HCT116 (cell line): ENCODE measurements at regions not wholly inside any gene's neighbourhood (a gene's known extent, or its start where the extent isn't known, plus 50 kb on each side); places are given as distances from the start of the nearest gene placed in this dataset.

Experiments
- CEBPB ChIP-seq: IDR thresholded peaks from 2 replicates; pipeline ENCODE4 v1.6.1; 2012; ENCODE audit warnings: low read depth
- EZH2 ChIP-seq: fragments of 200-600 bp; sonication (generic); IDR thresholded peaks from 2 replicates; pipeline ENCODE4 v1.6.1; 2017; ENCODE audit warnings: antibody characterized with exemption, mixed run types
- EZH2phosphoT487 ChIP-seq: fragments of 200-600 bp; IDR thresholded peaks from 2 replicates; pipeline ENCODE4 v1.6.1; 2018; ENCODE audit warnings: antibody characterized with exemption, borderline replicate concordance
- POLR2A ChIP-seq: IDR thresholded peaks from 2 replicates; pipeline ENCODE4 v1.7.0; 2011; ENCODE audit warnings: borderline replicate concordance; ENCODE audit not compliant: insufficient read depth, insufficient read length; ENCODE audit errors: extremely low read depth
- POLR2AphosphoS5 ChIP-seq: IDR thresholded peaks from 2 replicates; pipeline ENCODE4 v1.6.1; 2011; ENCODE audit warnings: mild to moderate bottlenecking, low read depth, low read length, moderate library complexity
- SRF ChIP-seq: IDR thresholded peaks from 2 replicates; pipeline ENCODE4 v1.6.1; 2012; ENCODE audit warnings: low read depth
- TCF7L2 ChIP-seq: IDR thresholded peaks from 2 replicates; pipeline ENCODE4 v1.7.0; 2011; ENCODE audit warnings: borderline replicate concordance, inconsistent platforms; ENCODE audit not compliant: insufficient read depth, insufficient read length; ENCODE audit errors: extremely low read depth
- ZNF274 ChIP-seq: fragments of 200-500 bp; sonication (Bioruptor generic); IDR thresholded peaks from 2 replicates; pipeline ENCODE4 v1.6.1; 2014; ENCODE audit warnings: mild to moderate bottlenecking, low read depth, low read length, inconsistent platforms
- TF ChIP-seq, protein P1 (sequence below), 3 experiments: fragments of 200-600 bp in 1 of 3; sonication (generic) in 1 of 3; IDR thresholded peaks in 2 of 3; conservative IDR thresholded peaks in 1 of 3; 2 replicates each; pipeline ENCODE4 v1.5.1; 2012 to 2017; ENCODE audit warnings: low read depth in 2 of 3, low read length in 2 of 3, antibody characterized with exemption in 1 of 3, borderline replicate concordance in 1 of 3, control low read depth in 1 of 3, mild to moderate bottlenecking in 1 of 3, mixed read lengths in 1 of 3, mixed run types in 1 of 3, moderate library complexity in 1 of 3; ENCODE audit not compliant: insufficient read depth in 1 of 3
- TF ChIP-seq, protein P2 (sequence below): IDR thresholded peaks from 2 replicates; pipeline ENCODE4 v1.6.1; 2012
- TF ChIP-seq, protein P3 (sequence below): IDR thresholded peaks from 2 replicates; pipeline ENCODE4 v1.6.1; 2012

DNA sequence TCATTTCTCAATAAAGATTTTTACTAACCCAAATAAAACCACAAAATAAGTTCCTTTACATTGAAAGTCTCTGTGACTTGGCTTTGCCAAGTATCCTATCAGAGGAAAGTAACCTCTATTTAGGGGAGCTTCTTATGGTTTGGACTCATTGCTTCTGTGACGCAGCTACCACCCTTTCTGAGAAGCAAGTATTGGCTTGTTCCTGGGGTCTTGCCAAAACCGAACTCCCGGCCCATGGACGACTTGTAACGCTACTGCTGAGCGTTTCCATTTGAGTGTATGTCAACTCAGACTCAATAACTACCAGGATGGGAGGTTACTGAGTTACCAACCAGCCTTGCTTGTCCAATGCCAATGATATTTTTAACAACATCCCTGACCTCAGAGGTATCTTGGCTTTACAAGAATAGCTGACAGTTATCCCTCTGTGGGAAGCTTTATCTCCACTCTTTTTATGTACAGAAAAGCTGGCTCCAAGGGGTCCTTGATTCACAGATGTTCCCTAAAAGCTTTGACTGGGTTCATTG is 911.9 kb downstream of the TTLL7 start:
- TF ChIP-seq SRF (no peak), POLR2AphosphoS5 (no peak), EZH2 (no peak), EZH2phosphoT487 (no peak), CEBPB (no peak), TCF7L2 (no peak), POLR2A (no peak), ZNF274 (no peak)
- TF ChIP-seq, protein P1, sequence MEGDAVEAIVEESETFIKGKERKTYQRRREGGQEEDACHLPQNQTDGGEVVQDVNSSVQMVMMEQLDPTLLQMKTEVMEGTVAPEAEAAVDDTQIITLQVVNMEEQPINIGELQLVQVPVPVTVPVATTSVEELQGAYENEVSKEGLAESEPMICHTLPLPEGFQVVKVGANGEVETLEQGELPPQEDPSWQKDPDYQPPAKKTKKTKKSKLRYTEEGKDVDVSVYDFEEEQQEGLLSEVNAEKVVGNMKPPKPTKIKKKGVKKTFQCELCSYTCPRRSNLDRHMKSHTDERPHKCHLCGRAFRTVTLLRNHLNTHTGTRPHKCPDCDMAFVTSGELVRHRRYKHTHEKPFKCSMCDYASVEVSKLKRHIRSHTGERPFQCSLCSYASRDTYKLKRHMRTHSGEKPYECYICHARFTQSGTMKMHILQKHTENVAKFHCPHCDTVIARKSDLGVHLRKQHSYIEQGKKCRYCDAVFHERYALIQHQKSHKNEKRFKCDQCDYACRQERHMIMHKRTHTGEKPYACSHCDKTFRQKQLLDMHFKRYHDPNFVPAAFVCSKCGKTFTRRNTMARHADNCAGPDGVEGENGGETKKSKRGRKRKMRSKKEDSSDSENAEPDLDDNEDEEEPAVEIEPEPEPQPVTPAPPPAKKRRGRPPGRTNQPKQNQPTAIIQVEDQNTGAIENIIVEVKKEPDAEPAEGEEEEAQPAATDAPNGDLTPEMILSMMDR (IDR thresholded peaks at IDR 0.05 in 2 of 3, conservative IDR thresholded peaks at IDR 0.05 in 1 of 3; ENCODE audit: borderline replicate concordance in 1 of 3, insufficient read depth in 1 of 3, low read depth in 2 of 3, low read length in 2 of 3) = no peak
- TF ChIP-seq, protein P2, sequence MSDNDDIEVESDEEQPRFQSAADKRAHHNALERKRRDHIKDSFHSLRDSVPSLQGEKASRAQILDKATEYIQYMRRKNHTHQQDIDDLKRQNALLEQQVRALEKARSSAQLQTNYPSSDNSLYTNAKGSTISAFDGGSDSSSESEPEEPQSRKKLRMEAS = no peak
- TF ChIP-seq, protein P3, sequence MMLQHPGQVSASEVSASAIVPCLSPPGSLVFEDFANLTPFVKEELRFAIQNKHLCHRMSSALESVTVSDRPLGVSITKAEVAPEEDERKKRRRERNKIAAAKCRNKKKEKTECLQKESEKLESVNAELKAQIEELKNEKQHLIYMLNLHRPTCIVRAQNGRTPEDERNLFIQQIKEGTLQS = no peak
